Transverse colon (tissue), 3 donors: ENCODE measurements at regions not wholly inside any gene's neighbourhood (a gene's known extent, or its start where the extent isn't known, plus 50 kb on each side); places are given as distances from the start of the nearest gene placed in this dataset.

Experiments used
- EP300 ChIP-seq: sonication (generic); formaldehyde crosslinking; IDR thresholded peaks from one replicate; pipeline ENCODE4 v1.6.1; 2017; ENCODE audit warnings: antibody characterized with exemption, low read depth
- POLR2AphosphoS5 ChIP-seq, 3 donors: sonication (generic); formaldehyde crosslinking; IDR thresholded peaks; one replicate each; pipeline ENCODE4 v1.6.1; 2016; ENCODE audit warnings: antibody characterized with exemption in 3 of 3

GRCh38 chr7:113986216-113986615 lies 67.4 kb upstream of the PPP1R3A start:
- TF ChIP-seq POLR2AphosphoS5 (IDR thresholded peaks at IDR 0.05) (no peak), EP300 (no peak)
